Epithelial cell of esophagus (primary cell): ENCODE measurements at regions not wholly inside any gene's neighbourhood (a gene's known extent, or its start where the extent isn't known, plus 50 kb on each side); places are given as distances from the start of the nearest gene placed in this dataset.
"Not testable (repeated sequence)": the region's sequence is repeated elsewhere in the genome, so short reads cannot be mapped to it uniquely, and the experiment has no call there.

Source experiments
- DNase-seq: peaks from one replicate; pipeline ENCODE4 v3.0.0; 2010; ENCODE audit warnings: low read depth
- H3K4me3 ChIP-seq: 2 replicates; pipeline ENCODE4 v1.5.1; 2011; ENCODE audit warnings: mild to moderate bottlenecking, low read length, control low read depth
- CTCF ChIP-seq: IDR thresholded peaks from 2 replicates; pipeline ENCODE4 v1.5.1; 2011; ENCODE audit warnings: low read depth, mild to moderate bottlenecking, low read length, control low read depth, inconsistent platforms; ENCODE audit not compliant: insufficient read depth; ENCODE audit errors: missing control alignments

GRCh38 chr6:55049866-55050265 lies 124.4 kb upstream of the HCRTR2 start:
- DNase-seq, result no peak
- no peak overlapping the region for H3K4me3 ChIP-seq
- no peak for TF ChIP-seq CTCF

- no peak for DNase-seq
- no peak overlapping the region for H3K4me3 ChIP-seq
- TF ChIP-seq CTCF, result no peak
These were observed 121.5 kb upstream of the HCRTR2 start for GRCh38 chr6:55052846-55053245.

- H3K4me3 ChIP-seq, result no peak overlapping the region
- TF ChIP-seq CTCF, result no peak
- no peak for DNase-seq
These were observed 115.6 kb upstream of the HCRTR2 start for GRCh38 chr6:55058682-55059081.

GRCh38 chr6:55064711-55065420 lies 109.4 kb upstream of the HCRTR2 start:
- TF ChIP-seq CTCF, result no peak
- DNase-seq, result no peak
- no peak overlapping the region for H3K4me3 ChIP-seq

GRCh38 chr6:55069132-55069781 lies 105.1 kb upstream of the HCRTR2 start:
- H3K4me3 ChIP-seq, result no peak overlapping the region
- peak; percentile 83 for TF ChIP-seq CTCF
- DNase-seq, result peak; percentile 62

GRCh38 chr6:55082021-55082420 lies 92.3 kb upstream of the HCRTR2 start:
- TF ChIP-seq CTCF, result no peak
- peak; percentile 46 for DNase-seq
- no peak overlapping the region for H3K4me3 ChIP-seq

- not testable (repeated sequence) for DNase-seq
These were observed 86.3 kb upstream of the HCRTR2 start for GRCh38 chr6:55088011-55088410.

More at GRCh38 chr6:55088011-55088410, 86.3 kb upstream of the HCRTR2 start:
- not testable (repeated sequence) for H3K4me3 ChIP-seq
